Right lobe of liver (tissue), 6 donors: ENCODE measurements at regions not wholly inside any gene's neighbourhood (a gene's known extent, or its start where the extent isn't known, plus 50 kb on each side); places are given as distances from the start of the nearest gene placed in this dataset.

Experiments used
- ATAC-seq, 4 donors: fragments of 200-7000 bp; cut with Tn5 transposase; one replicate each; pipeline ENCODE4 v1.9.1; 2020; ENCODE audit warnings: mild to moderate bottlenecking in 4 of 4, moderate library complexity in 4 of 4
- DNase-seq, 3 donors: peaks; one replicate each; pipeline ENCODE4 v3.0.0-alpha.2; 2020
- H3K27ac ChIP-seq, 3 donors: fragments of 200-600 bp; one replicate each; pipeline ENCODE4 v1.8.0; 2022
- H3K27me3 ChIP-seq, 2 donors: fragments of 200-600 bp; one replicate each; pipeline ENCODE4 v1.8.0; 2022
- H3K36me3 ChIP-seq, 4 donors: fragments of 200-600 bp; sonication (generic) in 1 of 4; one replicate each; pipeline versions ENCODE4 v1.5.1 to v1.8.0; 2017 to 2022; ENCODE audit warnings: control low read depth in 1 of 4
- H3K4me1 ChIP-seq, 4 donors: fragments of 200-600 bp; sonication (generic) in 1 of 4; one replicate each; pipeline versions ENCODE4 v1.5.1 to v1.8.0; 2017 to 2022; ENCODE audit warnings: control low read depth in 1 of 4
- H3K4me3 ChIP-seq, 3 donors: fragments of 200-600 bp; one replicate each; pipeline ENCODE4 v1.8.0; 2022
- H3K9me3 ChIP-seq, 4 donors: fragments of 200-600 bp; sonication (generic) in 1 of 4; one replicate each; pipeline versions ENCODE4 v1.5.1 to v1.8.0; 2017 to 2022; ENCODE audit warnings: control low read depth in 1 of 4
- CTCF ChIP-seq, 4 donors: fragments of 200-600 bp in 3 of 4; fragments of 450-650 bp in 1 of 4; IDR thresholded peaks; one replicate each; pipeline versions ENCODE4 v1.5.1 to v1.8.0; 2016 to 2022; ENCODE audit warnings: antibody characterized with exemption in 4 of 4, mild to moderate bottlenecking in 2 of 4
- POLR2A ChIP-seq: fragments of 450-650 bp; IDR thresholded peaks from one replicate; pipeline ENCODE4 v1.6.1; 2017; ENCODE audit warnings: antibody characterized with exemption, mild to moderate bottlenecking
- WGBS: methylation state at CpG from one replicate; pipeline ENCODE4 v1.1.6; 2018; ENCODE audit warnings: low coverage, low lambda C conversion rate; ENCODE audit not compliant: insufficient coverage; ENCODE audit errors: missing lambda C conversion rate; 5-methylcytosine and 5-hydroxymethylcytosine counted together
- intact Hi-C, 2 donors: fragments of 100-400 bp; cut with DNase I; formaldehyde crosslinking; loops; one replicate each; pipeline versions ENCODE4 v1.11.2 to v1.14.1; 2022
- donor health status: DM: no; HTN: yes; CAD: no.
- donor health status: DM: no; HTN: no; CAD: no.
- donor health status: DM: no; HTN: no; CAD: no.
- donor health status: DM: no; HTN: yes; CAD: no.
- donor health status: DM: no; HTN: yes; CAD: no.

GRCh38 chr3:180340395-180340794, 261.6 kb upstream of the TTC14 start:
- WGBS = 55% methylated on average over 2 of the region's 2 CpGs
- ATAC-seq (no peak), DNase-seq (no peak)
- intact Hi-C loops = no loop called here
- Histone ChIP-seq H3K4me1 (no peaks in the 10 kb centered on the region), H3K27me3 (no peaks in the 10 kb centered on the region), H3K9me3 (no peaks in the 10 kb centered on the region), H3K27ac (no peak overlapping the region), H3K36me3 (no peaks in the 10 kb centered on the region), H3K4me3 (no peak overlapping the region)
- TF ChIP-seq POLR2A (no peak), CTCF (IDR thresholded peaks at IDR 0.05) (no peak)

- H3K36me3 ChIP-seq = no peaks in the 10 kb centered on the region
- ATAC-seq = no peak
- no peaks in the 10 kb centered on the region for H3K4me1 ChIP-seq
- no peak overlapping the region for H3K27ac ChIP-seq
- no peak overlapping the region for H3K4me3 ChIP-seq
- WGBS = 53% methylated on average over 3 of the region's 3 CpGs
- no peak for DNase-seq
- intact Hi-C loops = no loop called here
- TF ChIP-seq POLR2A (no peak), CTCF (IDR thresholded peaks at IDR 0.05) (no peak)
- no peaks in the 10 kb centered on the region for H3K27me3 ChIP-seq
- H3K9me3 ChIP-seq = no peaks in the 10 kb centered on the region
Measured at GRCh38 chr3:180341516-180341915, 260.4 kb upstream of the TTC14 start.

DNA sequence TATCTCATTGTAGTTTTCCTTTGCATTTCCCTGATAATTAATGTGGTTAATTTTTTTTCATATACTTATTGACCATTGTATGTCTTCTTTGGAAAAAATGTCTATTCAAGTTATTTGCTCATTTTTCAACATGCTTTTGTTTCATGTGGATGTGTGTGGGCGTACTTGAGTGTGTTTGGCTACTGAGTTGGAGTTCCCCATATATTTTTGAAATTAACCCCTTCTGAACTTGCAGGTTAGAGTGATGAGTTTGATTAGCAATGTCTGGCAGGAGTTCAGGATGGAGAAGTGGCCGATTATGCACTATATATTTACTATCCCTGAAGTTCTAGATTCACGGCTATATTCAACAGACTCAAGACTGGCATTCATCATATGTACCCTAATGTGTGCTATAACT, 250.4 kb upstream of the TTC14 start:
- TF ChIP-seq CTCF (IDR thresholded peaks at IDR 0.05) (no peak), POLR2A (no peak)

DNA sequence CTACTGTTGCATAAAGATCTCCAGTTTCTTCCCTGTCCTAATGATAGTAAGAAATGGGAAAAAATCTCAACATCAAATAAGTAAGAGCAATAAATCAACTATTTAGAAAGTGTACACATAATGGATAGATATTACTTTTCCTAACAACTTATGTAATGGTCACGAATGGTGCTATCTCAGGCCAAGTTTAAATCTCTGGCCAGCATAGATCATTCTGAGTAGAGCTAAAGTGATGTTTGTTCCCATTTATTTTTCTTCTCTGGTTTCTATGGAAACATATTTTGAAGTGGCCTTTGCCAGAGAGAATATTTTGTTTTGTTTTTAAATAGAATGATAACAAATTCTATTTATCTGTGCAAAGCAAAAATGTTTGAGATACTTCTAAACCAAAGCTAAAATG, 249.7 kb upstream of the TTC14 start:
- intact Hi-C loops = no loop called here
- DNase-seq = no peak
- H3K4me1 ChIP-seq = no peaks in the 10 kb centered on the region
- no peaks in the 10 kb centered on the region for H3K36me3 ChIP-seq
- no peak overlapping the region for H3K4me3 ChIP-seq
- no peak overlapping the region for H3K27ac ChIP-seq
- H3K27me3 ChIP-seq = no peaks in the 10 kb centered on the region
- H3K9me3 ChIP-seq = no peaks in the 10 kb centered on the region
- no peak for ATAC-seq
- TF ChIP-seq POLR2A = no peak
- TF ChIP-seq CTCF (IDR thresholded peaks at IDR 0.05) = no peak
- WGBS = 43% methylated on average over 1 of the region's 1 CpG

More for the DNA sequence above, 250.4 kb upstream of the TTC14 start:
- Histone ChIP-seq H3K36me3 (no peaks in the 10 kb centered on the region), H3K4me3 (no peak overlapping the region), H3K4me1 (no peaks in the 10 kb centered on the region), H3K27ac (no peak overlapping the region), H3K9me3 (no peaks in the 10 kb centered on the region), H3K27me3 (no peaks in the 10 kb centered on the region)
- DNase-seq = no peak
- WGBS = 53% methylated on average over 3 of the region's 3 CpGs
- intact Hi-C loops = no loop called here
- no peak for ATAC-seq

DNA sequence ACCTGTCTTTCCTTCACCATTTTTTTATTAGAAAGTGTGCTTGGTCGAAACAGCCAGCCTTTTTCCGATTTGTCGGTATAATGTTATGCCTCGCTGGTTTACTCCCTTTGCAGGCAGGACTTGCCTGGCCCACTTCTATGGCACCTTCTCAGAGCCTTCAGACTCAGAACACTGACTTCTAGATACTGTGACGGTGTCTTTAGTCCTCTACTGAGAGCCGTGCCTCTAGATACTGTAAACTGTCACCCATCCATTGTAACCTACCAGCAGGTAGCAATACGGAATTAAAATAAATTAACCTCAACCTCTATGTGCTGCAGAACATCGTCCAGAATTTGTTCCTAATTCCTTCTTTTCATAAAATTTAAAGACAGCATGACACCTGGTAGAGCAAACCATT, 247.7 kb upstream of the TTC14 start:
- WGBS = 52% methylated on average over 8 of the region's 8 CpGs
- H3K36me3 ChIP-seq = no peaks in the 10 kb centered on the region
- no peaks in the 10 kb centered on the region for H3K9me3 ChIP-seq
- TF ChIP-seq CTCF (IDR thresholded peaks at IDR 0.05) (no peak), POLR2A (no peak)
- no peak overlapping the region for H3K4me3 ChIP-seq
- H3K27me3 ChIP-seq = no peaks in the 10 kb centered on the region
- DNase-seq = no peak
- H3K27ac ChIP-seq = no peak overlapping the region
- ATAC-seq = no peak
- H3K4me1 ChIP-seq = no peaks in the 10 kb centered on the region
- intact Hi-C loops = no loop called here
